AG09309 (cell line): ENCODE measurements at regions not wholly inside any gene's neighbourhood (a gene's known extent, or its start where the extent isn't known, plus 50 kb on each side); places are given as distances from the start of the nearest gene placed in this dataset.

ENCODE experiments used
- DNase-seq: peaks from one replicate; pipeline ENCODE4 v3.0.0-alpha.2; 2010; ENCODE audit warnings: low read depth
- H3K4me3 ChIP-seq: 2 replicates; pipeline ENCODE4 v1.5.1; 2011; ENCODE audit warnings: mild to moderate bottlenecking, low read depth, low read length, moderate library complexity; ENCODE audit not compliant: control insufficient read depth
- CTCF ChIP-seq: IDR thresholded peaks from 2 replicates; pipeline ENCODE4 v1.5.1; 2011; ENCODE audit warnings: mild to moderate bottlenecking, low read depth, low read length, inconsistent platforms; ENCODE audit not compliant: insufficient read depth, control insufficient read depth; ENCODE audit errors: missing control alignments

- TF ChIP-seq CTCF: no peak
- no peak for DNase-seq
- H3K4me3 ChIP-seq: no peak overlapping the region
Measured at GRCh38 chr1:185668013-185668412, 66.2 kb upstream of the HMCN1 start.

- TF ChIP-seq CTCF: no peak
- H3K4me3 ChIP-seq: no peak overlapping the region
- DNase-seq: no peak
Measured at GRCh38 chr1:185666582-185666981, 67.6 kb upstream of the HMCN1 start.

GRCh38 chr1:185663771-185664296 is 70.4 kb upstream of the HMCN1 start:
- DNase-seq: no peak
- TF ChIP-seq CTCF: no peak
- no peak overlapping the region for H3K4me3 ChIP-seq

- H3K4me3 ChIP-seq: no peak overlapping the region
- no peak for TF ChIP-seq CTCF
- no peak for DNase-seq
Measured at GRCh38 chr1:185663332-185663731, 70.9 kb upstream of the HMCN1 start.

- no peak overlapping the region for H3K4me3 ChIP-seq
- DNase-seq: no peak
- TF ChIP-seq CTCF: no peak
Measured at GRCh38 chr1:185661971-185662370, 72.2 kb upstream of the HMCN1 start.

GRCh38 chr1:185656663-185657062 is 77.5 kb upstream of the HMCN1 start:
- no peak for TF ChIP-seq CTCF
- no peak for DNase-seq

DNA sequence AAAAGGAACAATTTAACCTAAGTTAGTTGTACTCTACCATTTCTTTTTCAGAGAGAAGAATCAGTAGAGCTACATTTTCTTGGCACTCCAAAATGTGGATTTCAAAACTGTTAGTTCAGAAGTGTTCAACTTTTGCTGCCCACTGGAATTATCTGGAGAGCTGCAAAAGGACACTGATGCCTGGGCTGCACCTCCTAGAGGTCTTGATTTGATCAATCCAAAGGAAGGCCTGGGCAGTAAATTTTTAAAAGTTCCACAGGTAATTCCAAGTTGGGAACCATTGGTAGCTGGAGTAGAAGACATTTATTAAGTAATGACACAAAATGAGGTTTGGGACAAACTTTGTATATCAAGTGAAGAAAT is 79.3 kb upstream of the HMCN1 start:
- no peak for TF ChIP-seq CTCF
- no peak overlapping the region for H3K4me3 ChIP-seq
- DNase-seq: no peak

More at GRCh38 chr1:185656663-185657062, 77.5 kb upstream of the HMCN1 start:
- H3K4me3 ChIP-seq: no peak overlapping the region
